ENCODE measurements at regions not wholly inside any gene's neighbourhood (a gene's known extent, or its start where the extent isn't known, plus 50 kb on each side); places are given as distances from the start of the nearest gene placed in this dataset.
"Not testable (repeated sequence)": the region's sequence is repeated elsewhere in the genome, so short reads cannot be mapped to it uniquely, and the experiment has no call there.

DNA sequence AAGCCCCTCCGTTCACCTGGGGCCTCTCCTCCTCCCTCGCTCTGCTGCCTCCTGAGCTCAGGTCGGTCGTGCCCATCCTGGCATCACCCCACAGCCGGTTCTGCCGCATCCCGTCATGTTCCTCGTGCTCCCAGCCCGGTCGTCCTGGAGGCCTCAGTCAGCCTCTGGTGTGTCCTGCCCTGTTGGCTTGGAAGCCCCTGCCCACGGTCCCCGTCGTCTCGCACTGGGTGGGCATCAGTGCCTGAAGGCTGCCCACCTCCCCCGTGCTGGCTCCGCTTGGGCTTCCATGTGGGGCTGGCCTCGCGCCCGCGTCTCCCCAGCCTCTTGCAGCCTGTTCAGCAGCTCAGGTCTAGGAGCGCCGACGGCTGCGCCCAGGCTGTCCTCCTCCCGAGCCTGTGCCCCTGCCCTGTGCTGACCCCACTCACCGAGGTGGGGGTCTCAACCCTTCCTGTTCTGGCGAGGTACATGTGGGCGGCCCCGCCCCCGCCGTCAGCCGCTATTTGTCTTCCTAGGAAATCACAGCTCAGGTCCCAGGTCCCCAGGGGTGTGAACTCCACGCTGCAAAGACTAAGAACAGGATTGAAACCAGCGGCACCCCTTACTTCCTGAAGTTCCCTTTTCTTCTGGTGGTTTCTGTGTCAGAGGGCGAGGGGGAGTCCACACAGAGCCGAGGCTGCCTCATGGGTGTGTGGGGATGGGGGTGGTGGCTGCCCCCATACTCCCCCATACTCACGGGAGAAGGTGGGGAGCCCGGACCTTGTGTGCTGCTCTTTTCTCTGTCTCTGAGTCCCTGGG, 102.9 kb downstream of the TMEM121 start:
- TF ChIP-seq, protein P1, sequence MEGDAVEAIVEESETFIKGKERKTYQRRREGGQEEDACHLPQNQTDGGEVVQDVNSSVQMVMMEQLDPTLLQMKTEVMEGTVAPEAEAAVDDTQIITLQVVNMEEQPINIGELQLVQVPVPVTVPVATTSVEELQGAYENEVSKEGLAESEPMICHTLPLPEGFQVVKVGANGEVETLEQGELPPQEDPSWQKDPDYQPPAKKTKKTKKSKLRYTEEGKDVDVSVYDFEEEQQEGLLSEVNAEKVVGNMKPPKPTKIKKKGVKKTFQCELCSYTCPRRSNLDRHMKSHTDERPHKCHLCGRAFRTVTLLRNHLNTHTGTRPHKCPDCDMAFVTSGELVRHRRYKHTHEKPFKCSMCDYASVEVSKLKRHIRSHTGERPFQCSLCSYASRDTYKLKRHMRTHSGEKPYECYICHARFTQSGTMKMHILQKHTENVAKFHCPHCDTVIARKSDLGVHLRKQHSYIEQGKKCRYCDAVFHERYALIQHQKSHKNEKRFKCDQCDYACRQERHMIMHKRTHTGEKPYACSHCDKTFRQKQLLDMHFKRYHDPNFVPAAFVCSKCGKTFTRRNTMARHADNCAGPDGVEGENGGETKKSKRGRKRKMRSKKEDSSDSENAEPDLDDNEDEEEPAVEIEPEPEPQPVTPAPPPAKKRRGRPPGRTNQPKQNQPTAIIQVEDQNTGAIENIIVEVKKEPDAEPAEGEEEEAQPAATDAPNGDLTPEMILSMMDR (conservative IDR thresholded peaks at IDR 0.05 in 1 of 2, IDR thresholded peaks at IDR 0.05 in 1 of 2; ENCODE audit: low read depth in 1 of 2, low read length in 2 of 2): not testable (repeated sequence)
- TF ChIP-seq EZH2 (IDR thresholded peaks at IDR 0.05; ENCODE audit: low read length, missing control alignments): not testable (repeated sequence)
